A673 (cell line): ENCODE measurements at regions not wholly inside any gene's neighbourhood (a gene's known extent, or its start where the extent isn't known, plus 50 kb on each side); places are given as distances from the start of the nearest gene placed in this dataset.

ENCODE experiments used
- BruUV-seq: library from RNA; stranded (reverse); fragments of 400-500 nt; replicated peaks from 2 replicates; lab custom pipeline; 2021; lab: Mats Ljungman, UMichigan
- CTCF ChIA-PET: fragments of 300-600 bp; sonication (Branson Sonifier 250); formaldehyde crosslinking; loops from one replicate; lab custom pipeline; 2022; ENCODE audit warnings: antibody characterized with exemption; lab: Charles Lee
- POLR2A ChIA-PET: fragments of 300-600 bp; sonication (Branson Sonifier 250); formaldehyde crosslinking; loops from one replicate; lab custom pipeline; 2022; ENCODE audit warnings: antibody characterized with exemption; ENCODE audit not compliant: low non-redundant PET; lab: Charles Lee
- DNase-seq: peaks from one replicate; pipeline ENCODE4 v3.0.0-alpha.2; 2015; ENCODE audit warnings: low spot score
- H3K27ac ChIP-seq: fragments of 200-600 bp; sonication (generic); 2 replicates; pipeline ENCODE4 v1.5.1; 2016; ENCODE audit warnings: mixed run types, low read depth, mild to moderate bottlenecking, mixed read lengths, antibody characterized with exemption, low read length; ENCODE audit not compliant: poor library complexity, severe bottlenecking
- H3K27me3 ChIP-seq: fragments of 200-600 bp; sonication (generic); replicated peaks from 2 replicates; pipeline ENCODE4 v1.6.1; 2017; ENCODE audit warnings: mixed run types, low read depth, mild to moderate bottlenecking, mixed read lengths, antibody characterized with exemption, low read length; ENCODE audit not compliant: insufficient read depth, poor library complexity
- H3K36me3 ChIP-seq: fragments of 200-600 bp; sonication (generic); 2 replicates; pipeline ENCODE4 v1.6.1; 2016; ENCODE audit warnings: mixed run types, mild to moderate bottlenecking, mixed read lengths, antibody characterized with exemption, low read length; ENCODE audit not compliant: insufficient read depth, poor library complexity, severe bottlenecking
- H3K4me1 ChIP-seq: fragments of 200-600 bp; sonication (generic); 2 replicates; pipeline ENCODE4 v1.6.1; 2017; ENCODE audit warnings: mixed run types, mild to moderate bottlenecking, mixed read lengths, antibody characterized with exemption, low read length; ENCODE audit not compliant: insufficient read depth, poor library complexity, severe bottlenecking
- H3K4me3 ChIP-seq: fragments of 200-600 bp; sonication (generic); 2 replicates; pipeline ENCODE4 v1.5.1; 2016; ENCODE audit warnings: low read depth, mixed run types, mild to moderate bottlenecking, mixed read lengths, low read length; ENCODE audit not compliant: poor library complexity, severe bottlenecking
- H3K9me3 ChIP-seq: fragments of 200-600 bp; sonication (generic); 2 replicates; pipeline ENCODE4 v1.6.1; 2016; ENCODE audit warnings: mixed run types, low read depth, mild to moderate bottlenecking, mixed read lengths, antibody characterized with exemption, low read length; ENCODE audit not compliant: poor library complexity, severe bottlenecking
- EZH2 ChIP-seq: fragments of 200-600 bp; sonication (generic); IDR thresholded peaks from 2 replicates; pipeline ENCODE4 v1.6.1; 2017; ENCODE audit warnings: borderline replicate concordance, low read depth, mild to moderate bottlenecking, mixed read lengths, antibody characterized with exemption, low read length; ENCODE audit not compliant: poor library complexity, severe bottlenecking
- intact Hi-C: fragments of 100-400 bp; cut with micrococcal nuclease; formaldehyde crosslinking; loops from one replicate; pipeline ENCODE4 v1.10.0; 2022; ENCODE audit not compliant: unreplicated experiment
- TF ChIP-seq, protein P1 (sequence below): fragments of 300-800, 200-600 bp; sonication (generic); conservative IDR thresholded peaks from 2 replicates; pipeline ENCODE4 v1.5.1; 2017; ENCODE audit warnings: low read depth, mild to moderate bottlenecking, antibody characterized with exemption, low read length, moderate library complexity, mixed read lengths

DNA sequence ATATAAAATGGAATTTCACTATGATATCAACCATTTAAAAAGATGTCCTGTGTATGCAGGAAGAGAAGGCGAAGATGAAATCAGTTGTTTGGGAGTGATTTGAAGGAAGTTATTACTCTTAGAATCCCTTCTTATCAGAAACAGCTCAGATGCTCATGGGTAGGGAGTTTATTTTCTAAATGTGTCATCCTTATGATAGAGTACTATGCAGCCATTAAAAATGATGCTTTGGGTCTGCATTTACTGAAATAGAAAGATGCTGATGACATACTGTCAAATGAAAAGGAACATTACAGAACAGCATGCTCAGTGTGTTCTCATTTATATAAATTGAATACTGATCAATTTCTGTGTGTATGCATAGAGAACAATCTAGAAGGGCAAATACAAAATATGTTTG lies 69.8 kb upstream of the MED13L start:
- no TSS peak for BruUV-seq
- TF ChIP-seq, protein P1, sequence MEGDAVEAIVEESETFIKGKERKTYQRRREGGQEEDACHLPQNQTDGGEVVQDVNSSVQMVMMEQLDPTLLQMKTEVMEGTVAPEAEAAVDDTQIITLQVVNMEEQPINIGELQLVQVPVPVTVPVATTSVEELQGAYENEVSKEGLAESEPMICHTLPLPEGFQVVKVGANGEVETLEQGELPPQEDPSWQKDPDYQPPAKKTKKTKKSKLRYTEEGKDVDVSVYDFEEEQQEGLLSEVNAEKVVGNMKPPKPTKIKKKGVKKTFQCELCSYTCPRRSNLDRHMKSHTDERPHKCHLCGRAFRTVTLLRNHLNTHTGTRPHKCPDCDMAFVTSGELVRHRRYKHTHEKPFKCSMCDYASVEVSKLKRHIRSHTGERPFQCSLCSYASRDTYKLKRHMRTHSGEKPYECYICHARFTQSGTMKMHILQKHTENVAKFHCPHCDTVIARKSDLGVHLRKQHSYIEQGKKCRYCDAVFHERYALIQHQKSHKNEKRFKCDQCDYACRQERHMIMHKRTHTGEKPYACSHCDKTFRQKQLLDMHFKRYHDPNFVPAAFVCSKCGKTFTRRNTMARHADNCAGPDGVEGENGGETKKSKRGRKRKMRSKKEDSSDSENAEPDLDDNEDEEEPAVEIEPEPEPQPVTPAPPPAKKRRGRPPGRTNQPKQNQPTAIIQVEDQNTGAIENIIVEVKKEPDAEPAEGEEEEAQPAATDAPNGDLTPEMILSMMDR, result no peak
- no peak for TF ChIP-seq EZH2
- peaks cover 8% of the 10 kb centered on the region for H3K4me1 ChIP-seq
- ChIA-PET POLR2A (no interaction called here), CTCF (no interaction called here)
- H3K9me3 ChIP-seq, result no peaks in the 10 kb centered on the region
- H3K36me3 ChIP-seq, result no peaks in the 10 kb centered on the region
- H3K27me3 ChIP-seq, result no peaks in the 10 kb centered on the region
- intact Hi-C loops, result no loop called here
- no peak overlapping the region for H3K4me3 ChIP-seq
- no peak for DNase-seq
- no peak overlapping the region for H3K27ac ChIP-seq

DNA sequence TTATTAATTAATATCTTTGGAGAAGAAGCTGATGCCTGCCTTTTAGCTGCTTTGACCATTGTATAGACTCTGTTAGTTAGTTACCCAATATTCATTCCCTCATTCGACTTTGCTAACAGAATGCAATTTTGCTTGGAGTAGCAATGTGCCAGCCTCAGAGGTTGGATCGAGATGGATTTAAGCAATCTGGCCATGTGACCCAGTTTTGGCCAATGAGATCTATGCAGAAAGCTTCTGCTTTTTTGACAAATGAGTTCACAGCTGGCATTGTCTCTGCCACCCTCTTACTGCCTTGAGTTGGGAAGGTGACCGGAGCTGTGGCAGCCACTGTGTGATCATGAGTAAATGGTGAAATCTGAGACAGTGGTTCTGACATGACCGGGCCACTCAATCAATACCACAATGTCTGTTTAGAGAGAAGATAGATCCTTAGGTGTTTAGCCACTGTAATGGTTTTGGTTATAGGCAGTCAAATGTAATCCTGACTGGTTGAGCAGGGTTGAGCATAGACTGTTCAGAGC lies 74.9 kb upstream of the MED13L start:
- POLR2A ChIA-PET, result interaction anchor here (0.6 kb wide), 1 partner anchor 822 kb away, joined by 5 read pairs; no protein-coding TSS in a partner anchor
- no peak overlapping the region for H3K4me3 ChIP-seq
- no TSS peak for BruUV-seq

DNA sequence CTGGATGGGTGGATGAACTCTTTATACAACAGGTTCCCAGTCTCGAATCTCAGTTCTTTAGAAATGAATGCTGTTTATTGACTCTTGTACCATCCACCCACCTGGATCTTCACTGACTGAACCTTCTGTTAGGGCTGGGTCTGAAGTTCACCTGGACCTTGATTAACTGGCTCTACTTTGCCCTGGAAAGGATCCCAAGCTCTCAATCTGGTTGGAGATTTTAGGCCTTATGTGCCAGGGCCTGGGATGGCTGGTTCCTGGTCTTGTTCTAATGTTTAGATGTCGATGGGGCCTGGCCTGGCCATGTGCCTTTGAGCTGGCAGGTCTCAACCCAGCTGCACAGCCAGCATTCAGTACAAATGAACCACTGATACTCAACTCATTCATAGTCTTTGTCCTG lies 76.5 kb upstream of the MED13L start:
- Histone ChIP-seq H3K36me3 (no peaks in the 10 kb centered on the region), H3K4me1 (peaks cover 9% of the 10 kb centered on the region), H3K27me3 (no peaks in the 10 kb centered on the region), H3K27ac (no peak overlapping the region), H3K4me3 (no peak overlapping the region), H3K9me3 (no peaks in the 10 kb centered on the region)
- DNase-seq, result no peak
- BruUV-seq, result no TSS peak
- ChIA-PET POLR2A (no interaction called here), CTCF (no interaction called here)
- TF ChIP-seq EZH2, result no peak
- TF ChIP-seq, protein P1, result no peak
- intact Hi-C loops, result no loop called here

More for the DNA sequence above, 74.9 kb upstream of the MED13L start:
- intact Hi-C loops, result no loop called here
- H3K4me1 ChIP-seq, result no peaks in the 10 kb centered on the region
- TF ChIP-seq, protein P1, result no peak
- TF ChIP-seq EZH2, result no peak
- H3K9me3 ChIP-seq, result no peaks in the 10 kb centered on the region
- H3K36me3 ChIP-seq, result no peaks in the 10 kb centered on the region
- no peak overlapping the region for H3K27ac ChIP-seq
- no peak for DNase-seq
- H3K27me3 ChIP-seq, result no peaks in the 10 kb centered on the region
- CTCF ChIA-PET, result no interaction called here
